ENCODE measurements at regions not wholly inside any gene's neighbourhood (a gene's known extent, or its start where the extent isn't known, plus 50 kb on each side); places are given as distances from the start of the nearest gene placed in this dataset.

DNA sequence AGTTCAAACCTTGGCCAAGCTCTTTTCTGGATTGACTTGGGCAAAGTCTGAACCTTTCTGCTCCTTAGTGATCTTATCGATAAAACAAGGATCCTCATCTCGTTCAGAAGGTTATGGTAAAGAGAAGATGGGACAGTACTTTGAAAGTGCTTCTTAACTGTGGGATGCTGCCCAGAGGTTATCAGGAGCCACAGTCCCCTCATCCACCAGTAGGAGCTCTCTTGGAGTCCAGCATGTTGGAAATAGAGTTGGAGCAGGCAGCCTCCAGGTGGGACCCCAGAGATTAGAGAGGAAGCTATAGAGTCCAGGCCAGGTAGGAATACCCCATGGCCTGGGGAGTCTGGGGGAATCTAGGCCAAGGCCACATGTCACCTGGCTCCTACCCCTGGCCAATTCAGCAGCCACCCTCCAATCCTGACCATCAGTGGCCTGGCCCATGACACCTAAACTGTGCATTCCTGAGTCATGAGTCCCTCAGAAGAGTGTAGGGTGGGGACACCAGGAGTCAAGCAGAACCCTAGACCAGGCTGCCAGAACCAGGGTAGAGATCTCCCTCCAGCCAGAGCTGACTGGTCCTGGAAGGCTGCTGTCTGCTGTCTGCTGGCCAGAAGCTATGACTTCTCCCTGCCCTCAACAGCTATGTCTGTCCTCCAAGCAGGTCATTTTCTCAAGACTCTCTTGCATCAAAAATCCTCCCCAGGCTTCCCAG is 144.3 kb downstream of the AIPL1 start:
- TF ChIP-seq, protein P1, sequence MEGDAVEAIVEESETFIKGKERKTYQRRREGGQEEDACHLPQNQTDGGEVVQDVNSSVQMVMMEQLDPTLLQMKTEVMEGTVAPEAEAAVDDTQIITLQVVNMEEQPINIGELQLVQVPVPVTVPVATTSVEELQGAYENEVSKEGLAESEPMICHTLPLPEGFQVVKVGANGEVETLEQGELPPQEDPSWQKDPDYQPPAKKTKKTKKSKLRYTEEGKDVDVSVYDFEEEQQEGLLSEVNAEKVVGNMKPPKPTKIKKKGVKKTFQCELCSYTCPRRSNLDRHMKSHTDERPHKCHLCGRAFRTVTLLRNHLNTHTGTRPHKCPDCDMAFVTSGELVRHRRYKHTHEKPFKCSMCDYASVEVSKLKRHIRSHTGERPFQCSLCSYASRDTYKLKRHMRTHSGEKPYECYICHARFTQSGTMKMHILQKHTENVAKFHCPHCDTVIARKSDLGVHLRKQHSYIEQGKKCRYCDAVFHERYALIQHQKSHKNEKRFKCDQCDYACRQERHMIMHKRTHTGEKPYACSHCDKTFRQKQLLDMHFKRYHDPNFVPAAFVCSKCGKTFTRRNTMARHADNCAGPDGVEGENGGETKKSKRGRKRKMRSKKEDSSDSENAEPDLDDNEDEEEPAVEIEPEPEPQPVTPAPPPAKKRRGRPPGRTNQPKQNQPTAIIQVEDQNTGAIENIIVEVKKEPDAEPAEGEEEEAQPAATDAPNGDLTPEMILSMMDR (IDR thresholded peaks at IDR 0.05), result no peak
- TF ChIP-seq CREB1 (CRISPR knock-in tag; IDR thresholded peaks at IDR 0.05), result no peak
- TF ChIP-seq, protein P2, sequence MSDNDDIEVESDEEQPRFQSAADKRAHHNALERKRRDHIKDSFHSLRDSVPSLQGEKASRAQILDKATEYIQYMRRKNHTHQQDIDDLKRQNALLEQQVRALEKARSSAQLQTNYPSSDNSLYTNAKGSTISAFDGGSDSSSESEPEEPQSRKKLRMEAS (CRISPR knock-in tag; IDR thresholded peaks at IDR 0.05), result no peak
- no peak for TF ChIP-seq TEAD4 (CRISPR knock-in tag; IDR thresholded peaks at IDR 0.05)
- TF ChIP-seq SP1 (CRISPR knock-in tag; conservative IDR thresholded peaks at IDR 0.05), result no peak
- TF ChIP-seq, protein P3, sequence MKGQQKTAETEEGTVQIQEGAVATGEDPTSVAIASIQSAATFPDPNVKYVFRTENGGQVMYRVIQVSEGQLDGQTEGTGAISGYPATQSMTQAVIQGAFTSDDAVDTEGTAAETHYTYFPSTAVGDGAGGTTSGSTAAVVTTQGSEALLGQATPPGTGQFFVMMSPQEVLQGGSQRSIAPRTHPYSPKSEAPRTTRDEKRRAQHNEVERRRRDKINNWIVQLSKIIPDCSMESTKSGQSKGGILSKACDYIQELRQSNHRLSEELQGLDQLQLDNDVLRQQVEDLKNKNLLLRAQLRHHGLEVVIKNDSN (CRISPR knock-in tag; IDR thresholded peaks at IDR 0.05), result no peak
- no peak for TF ChIP-seq USF2 (CRISPR knock-in tag; IDR thresholded peaks at IDR 0.05)
- TF ChIP-seq NFATC4 (CRISPR knock-in tag; IDR thresholded peaks at IDR 0.05), result no peak
- no peak for TF ChIP-seq ZNF121 (CRISPR knock-in tag; IDR thresholded peaks at IDR 0.05)
- no peak for TF ChIP-seq NR3C1 (CRISPR knock-in tag; conservative IDR thresholded peaks at IDR 0.05; ENCODE audit: low read depth)
- no peak for TF ChIP-seq ZNF423 (CRISPR knock-in tag; IDR thresholded peaks at IDR 0.05)
- no peak for TF ChIP-seq ARID4B (CRISPR knock-in tag; IDR thresholded peaks at IDR 0.05; ENCODE audit: borderline replicate concordance)
- TF ChIP-seq E2F5 (CRISPR knock-in tag; IDR thresholded peaks at IDR 0.05), result no peak
- no peak for TF ChIP-seq GRHL2 (CRISPR knock-in tag; IDR thresholded peaks at IDR 0.05; ENCODE audit: insufficient replicate concordance, severe bottlenecking)
